HepG2 (cell line): ENCODE measurements at regions not wholly inside any gene's neighbourhood (a gene's known extent, or its start where the extent isn't known, plus 50 kb on each side); places are given as distances from the start of the nearest gene placed in this dataset.
A peak's percentile ranks its signal among the peaks of the same experiment; 100 is the strongest.

Source experiments
- BORCS8-MEF2B ChIP-seq: sonication (generic); formaldehyde crosslinking; IDR thresholded peaks from 2 replicates; pipeline ENCODE4 v1.8.0; 2022; ENCODE audit warnings: mild to moderate bottlenecking, missing genetic modification reagents
- CCDC6 ChIP-seq: sonication (generic); formaldehyde crosslinking; IDR thresholded peaks from 2 replicates; pipeline ENCODE4 v1.8.1; 2022; ENCODE audit warnings: mild to moderate bottlenecking, missing genetic modification reagents, moderate library complexity
- CERS6 ChIP-seq: sonication (generic); formaldehyde crosslinking; IDR thresholded peaks from 2 replicates; pipeline ENCODE4 v1.5.0; 2020; ENCODE audit warnings: missing genetic modification reagents
- HMG20A ChIP-seq: IDR thresholded peaks from 2 replicates; pipeline ENCODE4 v1.6.1; 2016; ENCODE audit warnings: borderline replicate concordance
- IRX3 ChIP-seq: sonication (generic); formaldehyde crosslinking; IDR thresholded peaks from 2 replicates; pipeline ENCODE4 v1.8.1; 2023; ENCODE audit warnings: mild to moderate bottlenecking, low read depth, missing genetic modification reagents, borderline replicate concordance
- KLF12 ChIP-seq: sonication (generic); formaldehyde crosslinking; IDR thresholded peaks from 2 replicates; pipeline ENCODE4 v1.4.0; 2020; ENCODE audit warnings: missing genetic modification reagents, borderline replicate concordance
- KLF15 ChIP-seq: sonication (generic); formaldehyde crosslinking; IDR thresholded peaks from 2 replicates; pipeline ENCODE4 v1.8.1; 2023; ENCODE audit warnings: borderline replicate concordance, mild to moderate bottlenecking, inconsistent platforms, missing genetic modification reagents, mixed read lengths
- MEIS2 ChIP-seq: sonication (generic); formaldehyde crosslinking; IDR thresholded peaks from 2 replicates; pipeline ENCODE4 v1.9.0; 2021; ENCODE audit warnings: mild to moderate bottlenecking, missing genetic modification reagents
- NBN ChIP-seq: fragments of 450-650 bp; conservative IDR thresholded peaks from 2 replicates; pipeline ENCODE4 v1.6.1; 2017
- NR1H2 ChIP-seq: sonication (generic); formaldehyde crosslinking; IDR thresholded peaks from 2 replicates; pipeline ENCODE4 v1.8.1; 2022; ENCODE audit warnings: low read depth, missing genetic modification reagents, borderline replicate concordance
- ONECUT2 ChIP-seq: sonication (generic); formaldehyde crosslinking; IDR thresholded peaks from 2 replicates; pipeline ENCODE4 v1.4.0; 2020; ENCODE audit warnings: missing genetic modification reagents
- PLRG1 ChIP-seq: fragments of 450-650 bp; conservative IDR thresholded peaks from 2 replicates; pipeline ENCODE4 v1.6.1; 2016
- XRCC5 ChIP-seq: fragments of 200-400 bp; formaldehyde crosslinking; optimal IDR thresholded peaks from 2 replicates; pipeline ENCODE3; 2017; ENCODE audit warnings: mild to moderate bottlenecking, low read length
- ZC3H13 ChIP-seq: sonication (generic); formaldehyde crosslinking; IDR thresholded peaks from 2 replicates; pipeline ENCODE4 v1.8.1; 2023; ENCODE audit warnings: mild to moderate bottlenecking, missing genetic modification reagents, moderate library complexity
- ZGPAT ChIP-seq: IDR thresholded peaks from 2 replicates; pipeline ENCODE4 v1.6.1; 2016; ENCODE audit warnings: mild to moderate bottlenecking
- ZIK1 ChIP-seq: sonication (generic); formaldehyde crosslinking; IDR thresholded peaks from 2 replicates; pipeline ENCODE4 v1.5.0; 2020; ENCODE audit warnings: mild to moderate bottlenecking, low read depth, missing genetic modification reagents, borderline replicate concordance
- ZNF232 ChIP-seq: sonication (generic); formaldehyde crosslinking; IDR thresholded peaks from 2 replicates; pipeline ENCODE4 v1.4.0; 2020; ENCODE audit warnings: missing genetic modification reagents, borderline replicate concordance
- ZNF510 ChIP-seq: sonication (generic); formaldehyde crosslinking; IDR thresholded peaks from 2 replicates; pipeline ENCODE4 v1.4.0; 2020; ENCODE audit warnings: low read depth, mild to moderate bottlenecking, missing genetic modification reagents
- ZNF605 ChIP-seq: sonication (generic); formaldehyde crosslinking; IDR thresholded peaks from 2 replicates; pipeline ENCODE4 v1.8.0; 2022; ENCODE audit warnings: mild to moderate bottlenecking, missing genetic modification reagents
- ZNF660 ChIP-seq: sonication (generic); formaldehyde crosslinking; IDR thresholded peaks from 2 replicates; pipeline ENCODE4 v1.5.1; 2020; ENCODE audit warnings: mild to moderate bottlenecking, low read depth, missing genetic modification reagents, borderline replicate concordance
- TF ChIP-seq, protein P1 (sequence below): sonication (generic); formaldehyde crosslinking; IDR thresholded peaks from 2 replicates; pipeline ENCODE4 v1.8.0; 2022; ENCODE audit warnings: mild to moderate bottlenecking, missing genetic modification reagents, moderate library complexity
- TF ChIP-seq, protein P2 (sequence below): IDR thresholded peaks from 2 replicates; pipeline ENCODE4 v1.4.0; 2020; ENCODE audit warnings: mild to moderate bottlenecking, missing genetic modification reagents
- TF ChIP-seq, protein P3 (sequence below): sonication (generic); formaldehyde crosslinking; IDR thresholded peaks from 2 replicates; pipeline ENCODE4 v1.5.0; 2020; ENCODE audit warnings: mild to moderate bottlenecking, low read depth, missing genetic modification reagents, borderline replicate concordance

DNA sequence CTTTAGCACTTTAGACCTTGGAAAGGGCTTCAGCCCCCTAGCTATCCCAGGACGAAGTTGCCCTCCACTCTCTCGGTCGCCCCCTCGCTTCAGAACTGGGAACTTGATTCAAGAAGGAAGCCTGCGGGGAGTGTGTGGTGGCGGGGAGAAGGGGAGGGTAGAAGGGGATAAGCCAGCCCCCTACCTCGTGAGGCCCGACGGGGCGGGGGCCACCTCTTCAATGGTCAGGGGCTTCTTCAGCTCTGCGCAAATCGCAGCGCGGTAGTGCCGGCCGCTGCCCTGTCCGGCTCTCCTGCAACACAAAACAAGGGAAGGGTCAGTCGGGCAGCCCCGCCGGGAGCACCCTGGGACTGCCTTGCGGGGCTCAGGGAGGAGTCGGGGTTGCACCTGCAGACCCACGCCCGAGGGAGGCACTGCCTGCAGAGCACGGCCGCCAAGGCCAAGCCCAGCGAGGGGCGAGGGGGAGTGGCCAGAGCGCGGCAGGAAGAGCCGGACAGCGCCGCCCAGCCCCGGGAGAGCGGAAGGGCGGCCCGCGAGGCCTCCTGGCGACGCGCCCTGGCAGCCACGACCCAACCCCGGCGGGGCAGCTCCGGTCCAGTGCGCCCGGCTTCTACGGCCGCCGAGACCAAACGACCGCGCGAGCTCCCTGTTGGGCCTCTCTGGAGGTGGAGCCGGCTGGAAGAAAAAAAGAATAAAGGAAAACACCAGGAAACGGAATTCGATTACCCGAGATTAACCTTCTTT is 56.2 kb upstream of the RASAL2 start (continued):
- TF ChIP-seq PLRG1 (no peak), ZNF605 (peak; percentile 69; the same call in 1 of the 2 replicates), KLF12 (CRISPR knock-in tag) (peak; percentile 56; the same call in 1 of the 2 replicates), NBN (no peak), CCDC6 (peak; percentile 77; the same call in 1 of the 2 replicates), ONECUT2 (CRISPR knock-in tag) (no peak), KLF15 (no peak), HMG20A (CRISPR knock-in tag) (no peak), ZNF660 (CRISPR knock-in tag) (no peak), MEIS2 (CRISPR knock-in tag) (peak; percentile 63; the same call in 1 of the 2 replicates), NR1H2 (CRISPR knock-in tag) (no peak), ZNF232 (CRISPR knock-in tag) (0 out of 2 replicates have a peak, but pooled peaks have one; percentile 45), CERS6 (no peak), ZGPAT (peak; percentile 88), BORCS8-MEF2B (CRISPR knock-in tag) (peak; percentile 72), ZIK1 (CRISPR knock-in tag) (no peak), IRX3 (no peak), ZNF510 (CRISPR knock-in tag) (no peak), ZC3H13 (0 out of 2 replicates have a peak, but pooled peaks have one; percentile 56), XRCC5 (no peak)
- TF ChIP-seq, protein P1, sequence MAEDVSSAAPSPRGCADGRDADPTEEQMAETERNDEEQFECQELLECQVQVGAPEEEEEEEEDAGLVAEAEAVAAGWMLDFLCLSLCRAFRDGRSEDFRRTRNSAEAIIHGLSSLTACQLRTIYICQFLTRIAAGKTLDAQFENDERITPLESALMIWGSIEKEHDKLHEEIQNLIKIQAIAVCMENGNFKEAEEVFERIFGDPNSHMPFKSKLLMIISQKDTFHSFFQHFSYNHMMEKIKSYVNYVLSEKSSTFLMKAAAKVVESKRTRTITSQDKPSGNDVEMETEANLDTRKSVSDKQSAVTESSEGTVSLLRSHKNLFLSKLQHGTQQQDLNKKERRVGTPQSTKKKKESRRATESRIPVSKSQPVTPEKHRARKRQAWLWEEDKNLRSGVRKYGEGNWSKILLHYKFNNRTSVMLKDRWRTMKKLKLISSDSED, result no peak
- TF ChIP-seq, protein P2, sequence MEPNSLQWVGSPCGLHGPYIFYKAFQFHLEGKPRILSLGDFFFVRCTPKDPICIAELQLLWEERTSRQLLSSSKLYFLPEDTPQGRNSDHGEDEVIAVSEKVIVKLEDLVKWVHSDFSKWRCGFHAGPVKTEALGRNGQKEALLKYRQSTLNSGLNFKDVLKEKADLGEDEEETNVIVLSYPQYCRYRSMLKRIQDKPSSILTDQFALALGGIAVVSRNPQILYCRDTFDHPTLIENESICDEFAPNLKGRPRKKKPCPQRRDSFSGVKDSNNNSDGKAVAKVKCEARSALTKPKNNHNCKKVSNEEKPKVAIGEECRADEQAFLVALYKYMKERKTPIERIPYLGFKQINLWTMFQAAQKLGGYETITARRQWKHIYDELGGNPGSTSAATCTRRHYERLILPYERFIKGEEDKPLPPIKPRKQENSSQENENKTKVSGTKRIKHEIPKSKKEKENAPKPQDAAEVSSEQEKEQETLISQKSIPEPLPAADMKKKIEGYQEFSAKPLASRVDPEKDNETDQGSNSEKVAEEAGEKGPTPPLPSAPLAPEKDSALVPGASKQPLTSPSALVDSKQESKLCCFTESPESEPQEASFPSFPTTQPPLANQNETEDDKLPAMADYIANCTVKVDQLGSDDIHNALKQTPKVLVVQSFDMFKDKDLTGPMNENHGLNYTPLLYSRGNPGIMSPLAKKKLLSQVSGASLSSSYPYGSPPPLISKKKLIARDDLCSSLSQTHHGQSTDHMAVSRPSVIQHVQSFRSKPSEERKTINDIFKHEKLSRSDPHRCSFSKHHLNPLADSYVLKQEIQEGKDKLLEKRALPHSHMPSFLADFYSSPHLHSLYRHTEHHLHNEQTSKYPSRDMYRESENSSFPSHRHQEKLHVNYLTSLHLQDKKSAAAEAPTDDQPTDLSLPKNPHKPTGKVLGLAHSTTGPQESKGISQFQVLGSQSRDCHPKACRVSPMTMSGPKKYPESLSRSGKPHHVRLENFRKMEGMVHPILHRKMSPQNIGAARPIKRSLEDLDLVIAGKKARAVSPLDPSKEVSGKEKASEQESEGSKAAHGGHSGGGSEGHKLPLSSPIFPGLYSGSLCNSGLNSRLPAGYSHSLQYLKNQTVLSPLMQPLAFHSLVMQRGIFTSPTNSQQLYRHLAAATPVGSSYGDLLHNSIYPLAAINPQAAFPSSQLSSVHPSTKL (CRISPR knock-in tag), result peak; percentile 67
- TF ChIP-seq, protein P3, sequence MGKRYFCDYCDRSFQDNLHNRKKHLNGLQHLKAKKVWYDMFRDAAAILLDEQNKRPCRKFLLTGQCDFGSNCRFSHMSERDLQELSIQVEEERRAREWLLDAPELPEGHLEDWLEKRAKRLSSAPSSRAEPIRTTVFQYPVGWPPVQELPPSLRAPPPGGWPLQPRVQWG (CRISPR knock-in tag), result no peak
